ENCODE measurements at regions not wholly inside any gene's neighbourhood (a gene's known extent, or its start where the extent isn't known, plus 50 kb on each side); places are given as distances from the start of the nearest gene placed in this dataset.

- Histone ChIP-seq H3K27ac (no peak overlapping the region), H3K4me3 (IDR thresholded peaks at IDR 0.05; ENCODE audit: insufficient read depth, low read depth, low read length) (no peak overlapping the region), H3K27me3 (ENCODE audit: insufficient read depth, low read depth) (no peaks in the 10 kb centered on the region), H4K20me1 (ENCODE audit: insufficient read depth) (no peaks in the 10 kb centered on the region), H2AFZ (ENCODE audit: low read depth) (no peak overlapping the region), H3K4me2 (no peak overlapping the region), H3K36me3 (ENCODE audit: insufficient read depth) (no peaks in the 10 kb centered on the region), H3K4me1 (ENCODE audit: low read depth, poor library complexity, severe bottlenecking) (no peaks in the 10 kb centered on the region), H3K79me2 (ENCODE audit: insufficient read depth, low read depth) (no peaks in the 10 kb centered on the region), H3K9ac (no peak overlapping the region)
- no peak for TF ChIP-seq CTCF (conservative IDR thresholded peaks at IDR 0.05; ENCODE audit: low read depth, low read length)
These were observed 277.1 kb downstream of the KLF12 start for GRCh38 chr13:73857106-73857505.

- Histone ChIP-seq H3K27me3 (ENCODE audit: insufficient read depth, low read depth) (no peaks in the 10 kb centered on the region), H3K9ac (no peak overlapping the region), H2AFZ (ENCODE audit: low read depth) (no peak overlapping the region), H3K79me2 (ENCODE audit: insufficient read depth, low read depth) (no peaks in the 10 kb centered on the region), H4K20me1 (ENCODE audit: insufficient read depth) (no peaks in the 10 kb centered on the region), H3K4me2 (no peak overlapping the region), H3K4me1 (ENCODE audit: low read depth, poor library complexity, severe bottlenecking) (no peaks in the 10 kb centered on the region), H3K27ac (no peak overlapping the region), H3K4me3 (IDR thresholded peaks at IDR 0.05; ENCODE audit: insufficient read depth, low read depth, low read length) (no peak overlapping the region), H3K36me3 (ENCODE audit: insufficient read depth) (no peaks in the 10 kb centered on the region)
- no peak for TF ChIP-seq CTCF (conservative IDR thresholded peaks at IDR 0.05; ENCODE audit: low read depth, low read length)
These were observed 283.1 kb downstream of the KLF12 start for GRCh38 chr13:73851104-73851503.

GRCh38 chr13:73850104-73850873 is 283.9 kb downstream of the KLF12 start:
- Histone ChIP-seq H3K36me3 (ENCODE audit: insufficient read depth) (no peaks in the 10 kb centered on the region), H3K9ac (no peak overlapping the region), H3K4me1 (ENCODE audit: low read depth, poor library complexity, severe bottlenecking) (no peaks in the 10 kb centered on the region), H3K4me3 (IDR thresholded peaks at IDR 0.05; ENCODE audit: insufficient read depth, low read depth, low read length) (no peak overlapping the region), H2AFZ (ENCODE audit: low read depth) (no peak overlapping the region), H3K79me2 (ENCODE audit: insufficient read depth, low read depth) (no peaks in the 10 kb centered on the region), H3K4me2 (no peak overlapping the region), H3K27ac (no peak overlapping the region), H4K20me1 (ENCODE audit: insufficient read depth) (no peaks in the 10 kb centered on the region), H3K27me3 (ENCODE audit: insufficient read depth, low read depth) (no peaks in the 10 kb centered on the region)
- TF ChIP-seq CTCF (conservative IDR thresholded peaks at IDR 0.05; ENCODE audit: low read depth, low read length) = no peak

- H3K79me2 ChIP-seq (ENCODE audit: insufficient read depth, low read depth) = no peaks in the 10 kb centered on the region
- H3K9ac ChIP-seq = no peak overlapping the region
- no peaks in the 10 kb centered on the region for H4K20me1 ChIP-seq (ENCODE audit: insufficient read depth)
- no peak overlapping the region for H2AFZ ChIP-seq (ENCODE audit: low read depth)
- no peaks in the 10 kb centered on the region for H3K36me3 ChIP-seq (ENCODE audit: insufficient read depth)
- H3K27ac ChIP-seq = no peak overlapping the region
- H3K27me3 ChIP-seq (ENCODE audit: insufficient read depth, low read depth) = no peaks in the 10 kb centered on the region
- no peak overlapping the region for H3K4me2 ChIP-seq
- no peak overlapping the region for H3K4me3 ChIP-seq (IDR thresholded peaks at IDR 0.05; ENCODE audit: insufficient read depth, low read depth, low read length)
- TF ChIP-seq CTCF (conservative IDR thresholded peaks at IDR 0.05; ENCODE audit: low read depth, low read length) = no peak
- no peaks in the 10 kb centered on the region for H3K4me1 ChIP-seq (ENCODE audit: low read depth, poor library complexity, severe bottlenecking)
These were observed 284.9 kb downstream of the KLF12 start for GRCh38 chr13:73849292-73849691.
